HepG2 (cell line): ENCODE measurements at regions not wholly inside any gene's neighbourhood (a gene's known extent, or its start where the extent isn't known, plus 50 kb on each side); places are given as distances from the start of the nearest gene placed in this dataset.
A peak's percentile ranks its signal among the peaks of the same experiment; 100 is the strongest.

ENCODE experiments used
- ATAC-seq: fragments of 200-7000 bp; cut with Tn5 transposase; 3 replicates; pipeline ENCODE4 v1.9.1; 2020; ENCODE audit warnings: mild to moderate bottlenecking, moderate library complexity
- BruUV-seq: library from RNA; stranded (reverse); fragments of 400-500 nt; replicated peaks from 2 replicates; lab custom pipeline; 2021; lab: Mats Ljungman, UMichigan
- CTCF ChIA-PET: fragments of 300-600 bp; formaldehyde crosslinking; extraction: SDS; loops from one replicate; lab custom pipeline; 2021; ENCODE audit warnings: low total read pairs, inconsistent platforms, low intra/inter-chr PET ratio; lab: Yijun Ruan, JAX
- POLR2A ChIA-PET: fragments of 350-600 bp; sonication (Branson Sonifier 250); formaldehyde crosslinking; loops from one replicate; lab custom pipeline; 2020; ENCODE audit warnings: antibody characterized with exemption, inconsistent platforms; lab: Yijun Ruan, JAX
- DNase-seq: peaks from one replicate; pipeline ENCODE4 v3.0.0-alpha.2; 2015; ENCODE audit warnings: low spot score
- FAIRE-seq: peaks from 3 replicates; lab custom pipeline; 2011; peaks lifted over from hg19 to GRCh38; lab: Jason Lieb, UNC
- H2AFZ ChIP-seq: one replicate; pipeline ENCODE4 v1.6.1; 2011; ENCODE audit warnings: low read length, inconsistent platforms
- H3K27ac ChIP-seq: fragments of 300-600 bp; 3 replicates; pipeline ENCODE4 v1.8.0; 2011; ENCODE audit warnings: mixed run types, mild to moderate bottlenecking, mixed read lengths, low read length, inconsistent platforms; ENCODE audit not compliant: insufficient read depth; ENCODE audit errors: extremely low read length
- H3K27me3 ChIP-seq, 2 experiments: fragments of 200-600 bp in 1 of 2; 2 replicates in 1 of 2; 3 replicates in 1 of 2; pipeline versions ENCODE4 v1.6.0 to v1.8.0; 2011; ENCODE audit warnings: low read length in 2 of 2, mild to moderate bottlenecking in 2 of 2, moderate library complexity in 2 of 2, inconsistent platforms in 1 of 2; ENCODE audit not compliant: insufficient read depth in 2 of 2, control insufficient read depth in 1 of 2
- H3K36me3 ChIP-seq, 2 experiments: fragments of 200-600 bp in 1 of 2; replicated peaks in 1 of 2; 2 replicates in 1 of 2; 3 replicates in 1 of 2; pipeline versions ENCODE4 v1.5.1 to v1.8.0; 2011; ENCODE audit warnings: low read length in 2 of 2, inconsistent platforms in 1 of 2; ENCODE audit not compliant: insufficient read depth in 2 of 2, control insufficient read depth in 1 of 2
- H3K4me1 ChIP-seq: 2 replicates; pipeline ENCODE4 v1.5.1; 2012; ENCODE audit warnings: low read length, inconsistent platforms; ENCODE audit not compliant: insufficient read depth
- H3K4me2 ChIP-seq: 2 replicates; pipeline ENCODE4 v1.6.0; 2011; ENCODE audit warnings: low read depth, low read length, inconsistent platforms
- H3K4me3 ChIP-seq, 3 experiments: fragments of 200-600 bp in 1 of 3; sonication (generic), shearing (Covaris generic) in 1 of 3; replicated peaks in 1 of 3; 2 replicates each; pipeline ENCODE4 v1.5.1; 2011 to 2016; ENCODE audit warnings: low read length in 3 of 3, inconsistent platforms in 2 of 3, low read depth in 2 of 3, mild to moderate bottlenecking in 2 of 3, control low read depth in 1 of 3, mixed read lengths in 1 of 3; ENCODE audit not compliant: insufficient read depth in 1 of 3
- H3K79me2 ChIP-seq: one replicate; pipeline ENCODE4 v1.6.1; 2011; ENCODE audit warnings: low read length, inconsistent platforms; ENCODE audit not compliant: insufficient read depth
- H3K9ac ChIP-seq: 2 replicates; pipeline ENCODE4 v1.6.0; 2011; ENCODE audit warnings: mild to moderate bottlenecking, low read depth, low read length, inconsistent platforms; ENCODE audit not compliant: insufficient read depth
- H3K9me3 ChIP-seq: 2 replicates; pipeline ENCODE4 v1.5.1; 2012; ENCODE audit warnings: mild to moderate bottlenecking, low read length
- H4K20me1 ChIP-seq: 2 replicates; pipeline ENCODE4 v1.6.0; 2011; ENCODE audit warnings: inconsistent platforms, mild to moderate bottlenecking, low read length, moderate library complexity; ENCODE audit not compliant: insufficient read depth
- FOSL2 ChIP-seq: sonication (generic); formaldehyde crosslinking; IDR thresholded peaks from 2 replicates; pipeline ENCODE4 v1.4.0; 2020; ENCODE audit warnings: missing genetic modification reagents
- JUN ChIP-seq: sonication (generic); formaldehyde crosslinking; IDR thresholded peaks from 2 replicates; pipeline ENCODE4 v1.4.0; 2020; ENCODE audit warnings: mild to moderate bottlenecking, missing genetic modification reagents
- KAT2B ChIP-seq: fragments of 150-350 bp; IDR thresholded peaks from 2 replicates; pipeline ENCODE4 v1.6.1; 2014; ENCODE audit warnings: low read depth, low read length, borderline replicate concordance
- KDM6A ChIP-seq: IDR thresholded peaks from 2 replicates; pipeline ENCODE4 v1.6.1; 2016; ENCODE audit warnings: low read depth
- NFKB2 ChIP-seq: sonication (generic); formaldehyde crosslinking; IDR thresholded peaks from 2 replicates; pipeline ENCODE4 v1.4.0; 2020; ENCODE audit warnings: missing genetic modification reagents, borderline replicate concordance
- NKX3-1 ChIP-seq: sonication (generic); formaldehyde crosslinking; IDR thresholded peaks from 2 replicates; pipeline ENCODE4 v1.5.0; 2020; ENCODE audit warnings: missing genetic modification reagents
- POGZ ChIP-seq: sonication (generic); formaldehyde crosslinking; IDR thresholded peaks from 2 replicates; pipeline ENCODE4 v1.4.0; 2020; ENCODE audit warnings: mild to moderate bottlenecking, missing genetic modification reagents
- TEAD3 ChIP-seq: optimal IDR thresholded peaks from 2 replicates; pipeline ENCODE3; 2016; ENCODE audit warnings: borderline replicate concordance
- WGBS: methylation state at CpG from one replicate; pipeline ENCODE4 v1.1.6; 2017; ENCODE audit warnings: low lambda C conversion rate; 5-methylcytosine and 5-hydroxymethylcytosine counted together
- in situ Hi-C: cut with HindIII; loops from 2 replicates; pipeline ENCODE4 v1.10.0; 2017; ENCODE audit warnings: low pct_unique_long_range_greater_than_20kb; ENCODE audit not compliant: extremely low pct_ligation_motif_present
- intact Hi-C: fragments of 100-400 bp; cut with micrococcal nuclease; formaldehyde crosslinking; loops from one replicate; pipeline ENCODE4 v1.10.0; 2022; ENCODE audit not compliant: unreplicated experiment
- TF ChIP-seq, protein P1 (sequence below): sonication (generic); formaldehyde crosslinking; IDR thresholded peaks from 2 replicates; pipeline ENCODE4 v1.4.0; 2020; ENCODE audit warnings: mild to moderate bottlenecking, missing genetic modification reagents
- TF ChIP-seq, protein P2 (sequence below), 2 experiments: sonication (generic) in 1 of 2; formaldehyde crosslinking in 1 of 2; IDR thresholded peaks; 2 replicates each; pipeline versions ENCODE4 v1.4.0 to v1.6.1; 2018 to 2020; ENCODE audit warnings: missing genetic modification reagents in 2 of 2, borderline replicate concordance in 1 of 2, low read depth in 1 of 2, mild to moderate bottlenecking in 1 of 2, missing biosample characterization in 1 of 2
- TF ChIP-seq, protein P3 (sequence below): sonication (generic); formaldehyde crosslinking; IDR thresholded peaks from 2 replicates; pipeline ENCODE4 v1.5.0; 2020; ENCODE audit warnings: mild to moderate bottlenecking, missing genetic modification reagents, moderate library complexity
- TF ChIP-seq, protein P4 (sequence below): IDR thresholded peaks from 2 replicates; pipeline ENCODE4 v1.6.1; 2016; ENCODE audit warnings: missing compliant biosample characterization, missing genetic modification reagents, borderline replicate concordance

DNA sequence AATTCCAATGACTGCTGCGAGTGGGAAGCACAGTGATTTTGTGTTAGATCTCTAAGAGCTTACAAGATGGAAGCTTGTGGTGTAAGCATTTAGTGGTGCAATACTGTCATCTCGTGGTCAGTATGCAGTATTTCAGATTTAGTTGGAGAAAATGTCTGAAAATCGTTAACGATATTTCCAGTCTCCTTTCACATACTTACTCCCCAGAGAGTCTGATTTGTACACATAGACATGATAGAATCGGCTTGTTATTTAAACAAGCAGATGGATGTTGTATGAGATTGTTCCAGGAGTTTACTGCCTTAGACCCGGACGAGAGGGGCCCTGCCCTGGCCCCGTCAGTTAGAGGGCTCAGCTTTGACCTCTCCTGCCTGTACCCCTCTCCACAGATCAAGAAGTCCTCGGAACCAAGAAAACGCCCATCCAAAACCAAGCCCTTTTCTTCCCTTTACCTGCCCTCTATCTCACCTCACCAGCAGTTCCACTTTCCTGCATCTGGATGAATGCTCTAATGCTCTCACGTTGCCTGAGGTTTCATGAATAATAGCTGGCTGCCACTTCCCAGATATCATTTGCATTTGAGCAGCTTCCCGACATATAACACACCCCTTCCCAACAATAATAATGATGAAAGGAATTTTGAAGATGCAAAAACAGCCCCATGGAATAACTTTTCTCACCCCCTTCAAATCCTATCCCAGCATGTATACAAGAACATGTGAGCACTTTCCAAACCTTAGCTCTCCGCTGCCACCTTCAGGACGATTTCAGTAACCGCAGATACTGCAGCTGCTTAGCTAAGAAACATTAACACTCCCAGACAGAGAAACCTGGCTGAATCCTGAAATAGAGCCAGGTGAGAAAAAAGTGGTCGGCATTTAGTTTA, 247.3 kb downstream of the LTN1 start:
- no peaks in the 10 kb centered on the region for H3K36me3 ChIP-seq
- intact Hi-C loops (loop anchor here (1.0 kb wide), 3 partner anchors 195 to 408 kb away; no protein-coding TSS in a partner anchor), in situ Hi-C loops (loop anchor here (5.0 kb wide), 2 partner anchors 228 to 1898 kb away; partner anchors contain the start of gene ADAMTS1)
- H3K4me3 ChIP-seq: peak overlapping the region; percentile 25 to 59 (median 52); a peak in 5 of 6 replicates
- H3K79me2 ChIP-seq: no peaks in the 10 kb centered on the region
- FAIRE-seq: peak; percentile 85
- WGBS: 9% methylated on average over 14 of the region's 16 CpGs
- CTCF ChIA-PET: interaction anchor here (1.1 to 2.8 kb wide), 7 partner anchors 195 to 1976 kb away, joined by 3 to 42 read pairs (median 4); no protein-coding TSS in a partner anchor
- no TSS peak for BruUV-seq
- POLR2A ChIA-PET: no interaction called here
- no peaks in the 10 kb centered on the region for H3K27me3 ChIP-seq
- H4K20me1 ChIP-seq: no peaks in the 10 kb centered on the region
- peak overlapping the region; percentile 92 for H3K4me2 ChIP-seq
- no peak overlapping the region for H3K27ac ChIP-seq
- H2AFZ ChIP-seq: peak overlapping the region; percentile 90
- ATAC-seq: peak; percentile 96
- H3K9me3 ChIP-seq: no peaks in the 10 kb centered on the region
- peaks cover 5% of the 10 kb centered on the region; the same call in 1 of the 2 replicates for H3K4me1 ChIP-seq
- peak; percentile 70 for DNase-seq
- H3K9ac ChIP-seq: peak overlapping the region; percentile 56
- TF ChIP-seq, protein P1, sequence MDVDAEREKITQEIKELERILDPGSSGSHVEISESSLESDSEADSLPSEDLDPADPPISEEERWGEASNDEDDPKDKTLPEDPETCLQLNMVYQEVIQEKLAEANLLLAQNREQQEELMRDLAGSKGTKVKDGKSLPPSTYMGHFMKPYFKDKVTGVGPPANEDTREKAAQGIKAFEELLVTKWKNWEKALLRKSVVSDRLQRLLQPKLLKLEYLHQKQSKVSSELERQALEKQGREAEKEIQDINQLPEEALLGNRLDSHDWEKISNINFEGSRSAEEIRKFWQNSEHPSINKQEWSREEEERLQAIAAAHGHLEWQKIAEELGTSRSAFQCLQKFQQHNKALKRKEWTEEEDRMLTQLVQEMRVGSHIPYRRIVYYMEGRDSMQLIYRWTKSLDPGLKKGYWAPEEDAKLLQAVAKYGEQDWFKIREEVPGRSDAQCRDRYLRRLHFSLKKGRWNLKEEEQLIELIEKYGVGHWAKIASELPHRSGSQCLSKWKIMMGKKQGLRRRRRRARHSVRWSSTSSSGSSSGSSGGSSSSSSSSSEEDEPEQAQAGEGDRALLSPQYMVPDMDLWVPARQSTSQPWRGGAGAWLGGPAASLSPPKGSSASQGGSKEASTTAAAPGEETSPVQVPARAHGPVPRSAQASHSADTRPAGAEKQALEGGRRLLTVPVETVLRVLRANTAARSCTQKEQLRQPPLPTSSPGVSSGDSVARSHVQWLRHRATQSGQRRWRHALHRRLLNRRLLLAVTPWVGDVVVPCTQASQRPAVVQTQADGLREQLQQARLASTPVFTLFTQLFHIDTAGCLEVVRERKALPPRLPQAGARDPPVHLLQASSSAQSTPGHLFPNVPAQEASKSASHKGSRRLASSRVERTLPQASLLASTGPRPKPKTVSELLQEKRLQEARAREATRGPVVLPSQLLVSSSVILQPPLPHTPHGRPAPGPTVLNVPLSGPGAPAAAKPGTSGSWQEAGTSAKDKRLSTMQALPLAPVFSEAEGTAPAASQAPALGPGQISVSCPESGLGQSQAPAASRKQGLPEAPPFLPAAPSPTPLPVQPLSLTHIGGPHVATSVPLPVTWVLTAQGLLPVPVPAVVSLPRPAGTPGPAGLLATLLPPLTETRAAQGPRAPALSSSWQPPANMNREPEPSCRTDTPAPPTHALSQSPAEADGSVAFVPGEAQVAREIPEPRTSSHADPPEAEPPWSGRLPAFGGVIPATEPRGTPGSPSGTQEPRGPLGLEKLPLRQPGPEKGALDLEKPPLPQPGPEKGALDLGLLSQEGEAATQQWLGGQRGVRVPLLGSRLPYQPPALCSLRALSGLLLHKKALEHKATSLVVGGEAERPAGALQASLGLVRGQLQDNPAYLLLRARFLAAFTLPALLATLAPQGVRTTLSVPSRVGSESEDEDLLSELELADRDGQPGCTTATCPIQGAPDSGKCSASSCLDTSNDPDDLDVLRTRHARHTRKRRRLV (CRISPR knock-in tag): no peak
- TF ChIP-seq, protein P2, sequence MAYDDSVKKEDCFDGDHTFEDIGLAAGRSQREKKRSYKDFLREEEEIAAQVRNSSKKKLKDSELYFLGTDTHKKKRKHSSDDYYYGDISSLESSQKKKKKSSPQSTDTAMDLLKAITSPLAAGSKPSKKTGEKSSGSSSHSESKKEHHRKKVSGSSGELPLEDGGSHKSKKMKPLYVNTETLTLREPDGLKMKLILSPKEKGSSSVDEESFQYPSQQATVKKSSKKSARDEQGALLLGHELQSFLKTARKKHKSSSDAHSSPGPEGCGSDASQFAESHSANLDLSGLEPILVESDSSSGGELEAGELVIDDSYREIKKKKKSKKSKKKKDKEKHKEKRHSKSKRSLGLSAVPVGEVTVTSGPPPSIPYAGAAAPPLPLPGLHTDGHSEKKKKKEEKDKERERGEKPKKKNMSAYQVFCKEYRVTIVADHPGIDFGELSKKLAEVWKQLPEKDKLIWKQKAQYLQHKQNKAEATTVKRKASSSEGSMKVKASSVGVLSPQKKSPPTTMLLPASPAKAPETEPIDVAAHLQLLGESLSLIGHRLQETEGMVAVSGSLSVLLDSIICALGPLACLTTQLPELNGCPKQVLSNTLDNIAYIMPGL (CRISPR knock-in tag; IDR thresholded peaks at IDR 0.05; ENCODE audit: borderline replicate concordance in 1 of 2, low read depth in 1 of 2): 0 out of 4 replicates have a peak, but pooled peaks of 1 of the 2 experiments have one; percentile 28
- TF ChIP-seq JUN (no peak), POGZ (CRISPR knock-in tag) (peak; percentile 17; the same call in 1 of the 2 replicates), NKX3-1 (CRISPR knock-in tag) (no peak), KDM6A (CRISPR knock-in tag) (no peak), KAT2B (no peak), TEAD3 (CRISPR knock-in tag) (peak; percentile 67), FOSL2 (CRISPR knock-in tag) (no peak), NFKB2 (CRISPR knock-in tag) (no peak)
- TF ChIP-seq, protein P3, sequence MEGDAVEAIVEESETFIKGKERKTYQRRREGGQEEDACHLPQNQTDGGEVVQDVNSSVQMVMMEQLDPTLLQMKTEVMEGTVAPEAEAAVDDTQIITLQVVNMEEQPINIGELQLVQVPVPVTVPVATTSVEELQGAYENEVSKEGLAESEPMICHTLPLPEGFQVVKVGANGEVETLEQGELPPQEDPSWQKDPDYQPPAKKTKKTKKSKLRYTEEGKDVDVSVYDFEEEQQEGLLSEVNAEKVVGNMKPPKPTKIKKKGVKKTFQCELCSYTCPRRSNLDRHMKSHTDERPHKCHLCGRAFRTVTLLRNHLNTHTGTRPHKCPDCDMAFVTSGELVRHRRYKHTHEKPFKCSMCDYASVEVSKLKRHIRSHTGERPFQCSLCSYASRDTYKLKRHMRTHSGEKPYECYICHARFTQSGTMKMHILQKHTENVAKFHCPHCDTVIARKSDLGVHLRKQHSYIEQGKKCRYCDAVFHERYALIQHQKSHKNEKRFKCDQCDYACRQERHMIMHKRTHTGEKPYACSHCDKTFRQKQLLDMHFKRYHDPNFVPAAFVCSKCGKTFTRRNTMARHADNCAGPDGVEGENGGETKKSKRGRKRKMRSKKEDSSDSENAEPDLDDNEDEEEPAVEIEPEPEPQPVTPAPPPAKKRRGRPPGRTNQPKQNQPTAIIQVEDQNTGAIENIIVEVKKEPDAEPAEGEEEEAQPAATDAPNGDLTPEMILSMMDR (CRISPR knock-in tag): peak; percentile 87
- TF ChIP-seq, protein P4, sequence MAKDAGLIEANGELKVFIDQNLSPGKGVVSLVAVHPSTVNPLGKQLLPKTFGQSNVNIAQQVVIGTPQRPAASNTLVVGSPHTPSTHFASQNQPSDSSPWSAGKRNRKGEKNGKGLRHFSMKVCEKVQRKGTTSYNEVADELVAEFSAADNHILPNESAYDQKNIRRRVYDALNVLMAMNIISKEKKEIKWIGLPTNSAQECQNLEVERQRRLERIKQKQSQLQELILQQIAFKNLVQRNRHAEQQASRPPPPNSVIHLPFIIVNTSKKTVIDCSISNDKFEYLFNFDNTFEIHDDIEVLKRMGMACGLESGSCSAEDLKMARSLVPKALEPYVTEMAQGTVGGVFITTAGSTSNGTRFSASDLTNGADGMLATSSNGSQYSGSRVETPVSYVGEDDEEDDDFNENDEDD (CRISPR knock-in tag): no peak
